HG02884 (cell line): ENCODE measurements at regions not wholly inside any gene's neighbourhood (a gene's known extent, or its start where the extent isn't known, plus 50 kb on each side); places are given as distances from the start of the nearest gene placed in this dataset.

ENCODE experiments used
- ATAC-seq: cut with Tn5 transposase; IDR thresholded peaks from one replicate; pipeline ENCODE4 v1.9.1; 2021; ENCODE audit warnings: mild to moderate bottlenecking, moderate library complexity; ENCODE audit not compliant: unreplicated experiment

DNA sequence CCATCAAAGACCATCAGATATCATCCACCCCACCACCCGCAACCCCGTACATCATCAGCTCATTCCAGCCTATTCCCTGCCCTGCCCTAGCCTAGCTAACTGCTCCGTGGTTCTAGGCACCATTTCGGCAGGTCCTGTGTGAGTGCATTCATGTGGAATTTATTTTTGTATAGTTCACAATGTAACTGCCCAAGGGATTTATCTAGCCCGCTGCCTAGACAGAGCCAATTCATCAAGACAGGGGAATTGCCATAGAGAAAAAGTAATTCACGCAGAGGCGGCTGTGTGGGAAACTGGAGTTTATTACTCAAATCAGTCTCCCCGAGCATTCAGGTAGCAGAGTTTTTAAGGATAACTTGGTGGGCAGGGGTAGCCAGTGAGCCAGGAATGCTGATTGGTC lies 109.2 kb upstream of the UBL3 start:
- no peak for ATAC-seq

DNA sequence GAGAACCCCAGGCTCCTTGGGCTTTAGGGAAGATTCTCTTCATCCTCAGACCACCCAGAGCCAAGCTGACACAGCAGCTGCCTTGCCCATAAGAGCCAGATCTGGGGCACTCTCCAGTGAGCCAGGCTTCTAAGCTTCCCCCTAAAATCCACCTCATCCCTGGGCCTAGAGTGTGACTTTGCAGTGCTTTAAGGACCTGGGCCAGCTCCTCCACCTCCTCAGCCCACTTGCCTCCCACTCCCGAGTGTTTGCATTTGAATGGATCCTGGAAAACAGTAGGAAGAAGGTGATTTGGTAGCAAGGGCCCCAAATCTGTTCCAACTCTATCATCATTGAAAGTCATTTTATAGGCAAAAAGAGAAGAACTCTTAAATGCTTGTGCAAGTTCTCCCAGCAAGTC lies 108.7 kb upstream of the UBL3 start:
- ATAC-seq = no peak

DNA sequence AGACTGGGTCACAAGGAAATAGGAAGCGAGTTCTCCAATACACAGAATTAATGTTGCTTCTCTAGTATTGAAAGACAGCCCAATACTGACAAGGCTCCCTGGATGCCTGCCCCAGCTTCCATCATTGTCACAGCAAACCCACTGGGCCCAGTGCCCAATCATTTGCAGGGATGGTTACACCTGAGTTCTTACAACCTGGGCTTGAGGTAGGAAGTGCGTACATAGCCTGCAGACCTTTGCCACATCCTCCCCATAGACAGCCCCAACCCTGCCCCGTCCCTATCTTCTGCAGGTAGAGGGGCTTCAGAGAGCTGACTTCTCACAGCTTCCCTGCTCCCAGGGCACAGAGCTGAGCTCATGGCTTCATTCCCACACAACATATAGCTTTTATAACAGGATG lies 108.1 kb upstream of the UBL3 start:
- ATAC-seq = no peak

DNA sequence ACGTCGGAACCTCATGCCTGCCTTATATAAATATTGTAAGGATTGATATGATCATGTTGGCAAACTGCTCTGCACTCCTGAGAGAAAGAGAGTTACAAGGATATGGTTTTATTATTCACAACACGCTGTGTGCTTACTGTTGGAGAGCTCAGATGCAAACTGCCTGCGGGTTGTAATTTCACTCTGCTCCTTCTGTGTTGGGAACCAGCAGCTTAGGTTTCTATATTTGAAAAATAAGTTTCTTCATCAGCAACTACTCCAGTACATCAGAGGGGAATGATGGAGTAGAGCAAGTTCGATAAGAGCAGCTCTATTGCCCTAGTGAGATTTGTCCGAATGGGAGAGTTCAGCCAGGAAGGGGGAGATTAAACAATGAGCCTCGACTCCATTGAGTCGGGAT lies 106.9 kb upstream of the UBL3 start:
- ATAC-seq = no peak

DNA sequence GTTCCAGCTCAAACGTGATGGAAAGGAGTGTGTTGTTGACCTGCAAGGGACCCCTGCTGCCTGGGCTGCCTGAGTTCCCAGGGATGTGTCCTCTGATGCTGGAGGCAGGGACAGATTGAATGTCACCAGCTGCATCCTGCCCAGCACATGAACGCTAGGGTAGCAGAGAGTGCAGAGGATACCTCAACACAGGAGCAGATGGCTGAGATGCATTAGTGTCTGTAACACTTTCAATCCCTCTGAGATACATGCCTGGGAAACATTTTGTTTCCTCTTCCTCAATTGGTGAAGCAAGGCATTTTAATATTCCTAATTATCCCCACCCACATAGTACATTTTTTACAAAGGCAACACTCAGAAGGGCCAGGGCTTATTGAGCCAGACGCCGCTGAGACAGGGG lies 106.4 kb upstream of the UBL3 start:
- ATAC-seq = no peak

DNA sequence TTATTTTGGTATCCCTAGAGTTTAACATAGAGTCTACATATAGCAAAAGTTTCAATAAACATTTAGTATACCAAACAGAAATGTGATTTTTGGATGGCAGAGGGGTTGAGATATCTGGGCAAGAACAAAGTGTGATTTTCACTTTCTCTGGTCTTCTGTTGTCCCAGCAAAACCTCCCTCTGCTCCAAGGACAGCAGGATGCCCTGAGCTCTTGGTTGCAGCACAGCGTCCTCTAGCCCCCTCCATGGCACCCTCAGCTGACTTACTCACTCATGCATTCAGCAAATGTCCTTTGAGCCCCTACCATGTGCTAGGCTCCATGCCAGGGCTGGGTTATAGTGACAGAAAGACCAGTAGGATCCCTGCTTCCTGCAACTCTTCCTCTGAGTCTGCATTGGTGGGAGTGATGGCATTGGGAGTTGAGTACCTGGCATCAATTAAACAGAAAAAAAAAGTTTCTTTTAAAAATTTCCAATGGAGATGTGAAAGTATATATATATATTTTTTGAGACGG lies 104.8 kb upstream of the UBL3 start:
- ATAC-seq = no peak

DNA sequence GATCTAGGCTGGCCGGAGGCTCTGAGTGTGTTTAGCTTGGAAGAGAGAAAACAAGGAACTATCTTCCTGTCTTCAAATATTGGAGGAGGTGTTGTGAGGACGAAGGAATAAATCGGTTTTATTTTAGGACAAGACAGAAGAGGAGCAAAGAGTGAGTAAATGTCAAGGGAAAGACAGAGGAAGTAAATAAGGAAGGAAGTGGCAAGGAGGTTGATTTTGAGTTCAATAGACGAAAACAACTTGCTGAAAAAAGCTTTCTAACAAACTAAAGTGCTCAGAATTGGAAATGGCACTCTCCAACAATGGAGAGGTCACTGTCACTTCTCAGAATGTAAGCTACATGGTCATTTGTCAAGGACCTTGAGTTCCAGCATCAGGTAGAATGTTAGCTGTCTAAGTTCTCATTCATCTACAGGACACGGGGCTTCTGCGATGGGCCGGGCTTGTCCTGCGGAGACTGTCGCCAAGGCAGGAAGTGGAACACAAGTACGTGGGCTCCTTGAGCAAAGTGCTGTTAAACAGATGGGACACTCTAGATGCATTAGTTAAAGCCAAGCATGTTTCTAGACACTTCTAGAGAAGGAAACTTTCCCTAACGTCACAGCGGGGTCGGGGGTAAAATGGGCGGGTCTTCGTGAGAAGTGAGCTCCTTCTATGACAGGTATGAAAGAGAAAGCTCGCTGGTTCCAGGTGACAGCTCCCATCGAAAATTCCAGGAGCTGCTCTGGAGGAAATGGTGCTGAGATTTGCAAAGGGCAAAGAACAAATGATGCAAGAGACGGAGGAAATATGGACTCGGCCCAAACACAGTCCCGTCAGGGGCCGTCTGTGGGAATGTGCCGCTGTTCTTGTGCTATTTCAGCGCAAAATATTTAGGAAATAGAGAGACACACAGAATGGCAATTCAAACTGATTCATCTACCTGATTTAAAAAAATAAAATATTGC lies 103.9 kb upstream of the UBL3 start:
- no peak for ATAC-seq

DNA sequence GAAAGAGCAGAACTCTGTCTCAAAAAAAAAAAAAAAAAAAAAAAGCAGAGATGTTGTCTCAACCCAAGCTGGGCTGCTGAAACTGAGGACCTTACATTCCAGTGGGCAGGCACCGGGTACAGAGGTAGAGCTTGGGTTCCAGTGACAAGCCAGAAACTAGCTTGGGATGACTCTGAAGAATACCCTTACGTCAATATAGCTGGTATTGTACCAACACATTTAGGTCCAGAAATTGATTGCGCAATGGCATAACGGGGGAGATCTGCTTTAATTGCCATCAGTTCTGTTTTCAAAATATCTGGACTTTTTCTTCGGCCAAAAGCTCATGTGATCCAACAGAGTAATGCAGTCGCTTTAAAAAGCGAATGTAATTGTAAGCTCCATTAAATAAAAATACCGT lies 103.1 kb upstream of the UBL3 start:
- no peak for ATAC-seq

DNA sequence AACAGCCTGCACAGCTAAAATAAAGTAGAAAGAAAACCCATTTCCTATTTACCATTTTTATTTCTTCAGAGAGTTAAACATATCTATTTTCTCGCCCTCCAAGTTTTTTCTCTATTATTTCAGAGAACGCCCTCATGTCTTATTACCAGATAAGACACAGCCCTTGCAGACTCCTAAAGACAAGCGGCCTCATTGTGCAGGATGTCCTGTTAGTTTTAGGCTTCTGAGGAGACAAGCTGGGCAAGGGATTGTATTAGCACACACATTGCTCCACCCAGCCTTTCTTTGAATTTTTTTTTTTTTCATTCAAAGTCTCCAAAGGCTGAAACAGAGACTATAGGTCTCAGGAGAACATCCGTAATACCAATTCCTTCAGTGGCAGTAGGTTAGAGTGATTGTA lies 101.8 kb upstream of the UBL3 start:
- ATAC-seq = no peak

DNA sequence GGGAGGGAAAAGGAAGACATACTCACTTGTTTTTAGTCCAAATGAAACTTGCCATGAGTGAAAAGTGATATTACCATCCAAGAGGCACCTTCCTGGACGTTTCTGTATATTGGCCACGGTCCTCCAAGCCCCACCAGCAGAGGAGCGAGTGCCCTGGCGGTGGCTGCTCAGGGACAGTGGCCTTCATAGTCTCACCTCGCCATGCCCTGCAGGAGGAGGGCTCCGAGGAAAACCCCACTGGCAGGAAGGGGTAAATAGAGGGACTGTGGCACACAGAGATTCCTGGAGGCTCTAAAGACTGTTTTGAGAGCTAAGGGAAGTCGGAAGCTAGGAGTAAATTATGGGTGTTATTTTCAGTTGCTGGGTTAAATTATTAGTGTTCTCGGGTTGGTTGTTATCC lies 98.4 kb upstream of the UBL3 start:
- ATAC-seq = no peak

DNA sequence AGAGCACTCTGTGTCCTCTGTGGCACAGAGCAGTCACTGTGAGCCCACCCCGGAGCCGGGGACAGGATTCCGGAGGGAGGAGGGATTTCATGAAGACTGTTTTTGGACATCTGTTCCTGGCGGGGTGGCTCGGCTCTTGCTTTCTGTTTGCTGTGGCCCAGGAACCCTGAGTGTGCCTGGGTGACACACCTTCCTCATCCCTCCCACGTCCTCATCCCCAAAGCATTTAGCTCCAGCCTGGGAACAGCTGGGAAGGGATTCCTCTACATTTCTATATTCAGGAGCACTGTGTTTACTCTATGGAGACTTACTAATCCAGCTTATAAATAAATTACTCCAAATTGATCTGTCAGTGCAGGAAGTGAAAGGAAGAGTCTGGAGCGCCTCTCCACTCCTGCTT lies 97.8 kb upstream of the UBL3 start:
- no peak for ATAC-seq

DNA sequence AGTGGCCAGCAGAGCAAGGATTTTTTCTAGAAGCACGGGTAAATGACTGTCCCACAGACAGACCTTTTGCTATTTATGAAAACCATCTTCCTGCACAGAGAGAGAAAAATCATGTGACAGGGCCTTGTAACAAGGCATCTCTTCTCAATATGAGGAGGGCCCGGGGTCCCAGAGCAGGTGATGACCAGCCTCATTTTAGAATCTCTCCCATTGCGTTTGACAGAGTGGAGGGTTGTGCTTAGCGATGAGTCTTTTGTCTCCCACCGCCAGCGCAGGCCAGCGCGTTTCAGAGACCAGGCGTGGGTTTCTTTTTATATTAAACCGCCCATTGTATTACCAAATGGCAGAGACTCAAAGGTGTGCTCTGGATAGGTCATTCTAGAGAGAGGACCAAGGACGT lies 97.4 kb upstream of the UBL3 start:
- ATAC-seq = no peak

DNA sequence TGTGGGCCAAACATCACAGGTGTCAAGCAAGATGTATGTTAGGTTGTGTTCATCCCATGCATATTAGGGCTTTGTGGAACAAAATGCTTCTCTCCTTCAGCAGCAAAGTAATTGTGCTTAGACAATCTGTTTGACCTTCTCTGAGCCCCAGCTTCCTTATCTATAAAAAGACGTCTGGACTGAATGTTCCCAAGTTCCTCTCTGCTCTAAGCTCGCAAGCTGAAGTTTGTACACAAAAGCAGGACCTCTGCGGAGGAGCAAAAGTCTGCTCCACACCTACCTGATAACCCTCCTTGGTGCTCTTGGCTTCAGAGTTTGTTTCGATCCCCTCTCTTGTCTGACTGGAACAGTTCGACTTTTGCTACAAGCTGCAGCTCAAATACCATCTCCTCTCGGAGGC lies 95.7 kb upstream of the UBL3 start:
- no peak for ATAC-seq

DNA sequence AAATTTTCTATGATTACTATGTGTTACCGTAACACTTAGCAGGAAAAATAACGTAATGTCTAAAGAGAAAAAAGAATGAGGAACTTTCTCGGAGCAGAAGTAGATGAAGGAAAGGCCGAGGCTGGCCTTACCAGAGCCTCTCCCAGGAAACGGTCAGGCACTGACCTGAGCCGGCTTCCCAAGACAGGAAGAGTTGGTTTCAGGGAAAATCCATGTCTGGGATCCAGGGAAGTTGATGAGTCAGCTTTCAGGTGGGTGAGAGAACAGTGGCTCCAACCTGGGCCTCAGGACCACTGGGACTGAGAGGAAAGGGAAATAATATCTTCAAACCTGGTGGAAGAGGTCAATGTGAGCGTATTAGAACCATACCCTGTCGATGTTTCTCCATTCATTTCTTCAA lies 93.3 kb upstream of the UBL3 start:
- ATAC-seq = no peak

DNA sequence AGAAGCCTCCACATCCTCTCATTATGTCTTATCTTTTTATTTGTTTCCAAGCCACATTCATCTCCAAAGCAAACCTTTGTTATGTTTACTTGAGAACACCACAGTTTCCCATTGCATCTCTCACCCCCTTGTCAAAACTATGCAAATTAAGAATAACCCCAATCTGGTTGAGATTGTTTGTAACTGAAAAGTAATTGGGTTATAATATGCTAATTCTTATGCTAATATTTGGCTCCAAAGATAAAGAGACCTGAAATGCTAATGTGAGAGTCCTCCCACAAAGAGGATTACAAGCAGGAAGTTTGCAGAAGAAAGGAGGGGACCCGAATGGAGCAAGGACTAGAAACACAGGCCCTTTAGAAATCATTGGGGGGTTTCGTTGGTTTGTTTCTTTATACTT lies 92.9 kb upstream of the UBL3 start:
- ATAC-seq = no peak

DNA sequence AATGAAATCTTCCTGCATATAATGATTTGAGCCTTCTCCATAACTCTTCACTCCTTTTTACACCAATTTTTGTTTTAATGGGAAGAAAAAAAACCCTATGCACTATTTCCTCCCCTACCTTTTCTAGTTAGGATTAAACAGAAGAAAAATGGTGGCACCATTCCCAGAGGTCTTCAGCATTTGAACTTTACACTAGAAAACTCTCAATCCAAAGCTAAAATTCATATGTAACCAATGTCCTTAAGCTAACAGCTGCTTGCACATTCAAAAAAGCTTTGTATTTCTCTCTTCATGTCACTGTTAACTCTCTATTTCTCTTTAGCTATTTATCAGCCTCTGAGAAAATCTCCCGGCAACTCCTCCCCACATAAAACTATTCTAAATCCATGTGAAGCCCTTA lies 90.3 kb upstream of the UBL3 start:
- no peak for ATAC-seq

DNA sequence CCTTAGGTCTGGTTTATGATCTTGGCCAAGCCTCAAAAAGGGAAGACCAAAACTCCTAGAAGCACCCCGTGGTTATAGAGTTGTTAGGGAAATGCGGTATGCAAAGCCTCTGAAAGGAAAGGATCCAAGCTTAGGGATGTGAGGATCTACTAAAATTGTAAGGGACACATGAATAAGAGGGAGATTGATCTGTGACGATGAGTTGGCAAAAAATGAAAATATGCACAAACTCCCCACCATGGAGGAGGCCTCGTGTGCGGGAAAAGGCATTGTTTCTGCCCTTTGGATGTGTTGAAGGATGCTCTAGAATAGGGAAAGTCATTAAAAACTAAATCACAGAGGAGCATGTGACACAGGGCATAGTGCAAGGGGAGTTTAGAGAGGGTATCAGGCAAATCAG lies 88.7 kb upstream of the UBL3 start:
- no peak for ATAC-seq

DNA sequence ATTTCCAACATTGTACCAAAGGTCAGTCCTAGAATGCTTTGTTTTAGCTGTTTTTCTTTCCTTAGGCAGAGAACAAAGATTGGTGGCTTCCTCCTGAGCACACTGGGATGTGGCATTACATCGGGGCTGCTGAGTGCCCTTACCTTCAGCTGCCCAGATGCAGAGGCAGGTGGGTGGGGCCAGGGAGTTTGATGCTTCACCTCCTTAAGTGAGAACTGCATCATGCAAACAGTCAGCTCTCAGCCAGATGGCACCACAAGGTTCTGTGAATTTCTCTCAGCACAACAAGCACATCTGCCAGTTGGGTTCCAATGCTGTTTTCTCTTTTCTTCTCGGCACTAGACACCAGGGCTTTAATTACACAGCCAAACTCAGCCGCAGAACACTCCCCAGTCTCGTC lies 87.4 kb upstream of the UBL3 start:
- no peak for ATAC-seq

DNA sequence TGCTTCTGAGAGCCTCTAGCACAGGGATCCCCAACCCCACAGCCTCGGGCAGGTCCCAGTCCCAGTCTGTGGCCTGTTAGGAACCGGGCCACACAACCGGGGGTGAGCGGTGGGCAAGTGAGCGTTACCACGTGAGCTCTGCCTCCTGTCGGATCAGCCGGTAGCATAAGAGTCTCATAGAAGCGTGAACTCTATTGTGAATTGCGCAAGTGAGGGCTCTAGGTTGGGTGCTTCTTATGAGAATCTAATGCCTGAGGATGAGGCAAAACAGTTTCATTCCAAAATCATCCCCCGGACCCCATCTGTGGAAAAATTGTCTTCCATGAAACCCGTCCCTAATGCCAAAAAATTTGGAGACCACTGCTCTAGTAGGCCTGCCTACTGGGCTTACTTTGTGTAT lies 87.0 kb upstream of the UBL3 start:
- ATAC-seq = no peak

DNA sequence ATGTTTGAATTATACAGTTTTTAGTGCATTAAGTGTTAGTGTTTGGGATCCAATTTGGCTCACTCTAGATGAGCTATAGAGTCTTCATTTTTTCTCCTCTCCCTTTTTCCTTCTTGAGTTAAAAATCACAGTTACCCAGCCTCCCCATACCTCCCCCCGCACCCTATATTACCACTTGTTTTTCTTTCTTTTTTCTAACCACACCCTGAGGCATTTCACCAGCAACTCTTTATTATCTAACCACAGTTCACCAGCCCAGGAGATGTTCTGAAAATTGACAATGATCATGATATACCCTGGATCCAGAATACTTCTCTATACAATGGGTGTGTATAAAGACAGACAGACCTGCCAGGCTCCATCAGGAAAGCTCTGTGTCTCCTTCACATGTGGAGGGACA lies 86.5 kb upstream of the UBL3 start:
- ATAC-seq = no peak

DNA sequence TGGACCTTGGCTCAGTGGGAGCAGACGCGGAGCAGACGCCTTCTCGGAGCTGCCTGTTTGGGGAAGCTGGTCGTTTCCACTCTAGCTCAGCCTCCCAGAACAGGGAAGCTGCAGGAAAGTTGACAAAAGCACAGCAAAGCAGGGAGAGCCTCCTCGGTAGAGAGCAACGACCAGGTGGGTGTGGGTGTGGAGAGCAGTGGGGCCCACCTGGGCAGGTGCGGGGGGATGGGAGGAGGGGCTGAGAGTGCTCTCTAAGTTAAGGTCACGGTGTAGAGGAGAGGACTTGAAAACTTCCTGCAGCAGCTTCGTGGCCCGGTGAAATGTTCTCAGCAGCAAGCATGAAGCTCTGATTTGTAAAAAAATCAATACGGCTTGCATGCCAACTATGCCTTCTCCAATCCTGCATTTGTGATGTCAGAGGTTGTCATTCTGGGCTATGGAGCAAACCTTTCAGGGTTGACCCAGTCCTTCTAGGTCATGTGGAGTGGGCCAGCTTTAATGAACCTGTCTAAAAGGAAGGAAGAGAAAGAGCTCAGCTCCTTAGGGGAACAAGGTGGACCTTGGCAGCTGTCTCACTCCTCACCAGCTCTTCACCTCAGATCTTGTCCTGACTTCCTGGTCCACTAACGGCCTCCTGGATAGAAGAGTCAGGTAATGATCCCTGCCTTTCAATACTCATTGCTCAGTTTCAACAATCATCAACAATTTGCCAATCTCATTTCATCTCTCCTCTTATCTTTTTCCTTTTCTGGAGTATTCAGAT lies 85.8 kb upstream of the UBL3 start:
- ATAC-seq = peak; percentile 15

DNA sequence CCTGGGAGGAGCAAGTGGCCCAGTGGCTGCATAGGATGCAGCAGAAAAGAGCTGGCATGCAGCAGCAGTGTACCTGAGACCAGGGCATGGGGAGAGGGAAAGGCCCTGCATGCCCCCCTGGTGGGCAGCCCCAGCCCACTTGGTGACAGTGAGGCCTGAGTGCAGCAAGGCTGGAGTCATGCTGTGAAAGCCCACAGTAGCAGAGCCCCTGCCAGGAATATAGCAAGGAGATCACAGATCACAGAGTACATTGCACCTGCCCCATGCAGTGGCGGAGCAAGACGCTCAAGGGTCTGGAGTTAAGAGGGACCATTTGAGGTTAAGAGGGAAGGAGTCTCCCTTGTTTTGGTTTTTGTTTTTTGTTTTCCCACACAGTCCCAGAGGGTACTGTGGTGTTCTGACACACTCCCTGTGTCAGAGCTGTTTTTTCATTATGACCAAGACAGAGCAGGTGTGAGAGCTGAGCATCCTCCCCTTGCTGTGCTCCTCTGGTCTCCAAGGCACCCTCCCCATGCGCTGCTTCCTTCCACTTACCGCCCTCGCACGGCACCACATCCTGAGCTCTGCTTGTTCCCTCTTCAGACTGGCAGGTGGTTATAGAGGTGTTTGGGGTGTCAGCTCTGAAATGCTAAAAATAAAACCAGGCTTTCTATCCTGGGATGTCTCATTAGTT lies 85.0 kb upstream of the UBL3 start:
- peak; percentile 93 for ATAC-seq
